Tibial artery (tissue), 4 donors: ENCODE measurements at regions not wholly inside any gene's neighbourhood (a gene's known extent, or its start where the extent isn't known, plus 50 kb on each side); places are given as distances from the start of the nearest gene placed in this dataset.

Experiments
- DNase-seq, 2 donors: peaks; one replicate each; pipeline ENCODE4 v3.0.0-alpha.2; 2019
- H3K27ac ChIP-seq, 2 donors: fragments of 200-600 bp; sonication (generic) in 1 of 2; 1 replicate in 1 of 2; 2 replicates in 1 of 2; pipeline ENCODE4 v1.5.1; 2018 to 2019; ENCODE audit warnings: mild to moderate bottlenecking in 1 of 2
- H3K27me3 ChIP-seq, 2 donors: fragments of 200-600 bp; sonication (generic) in 1 of 2; one replicate each; pipeline versions ENCODE4 v1.5.1 to v1.6.0; 2016 to 2019
- H3K36me3 ChIP-seq, 3 donors: fragments of 200-600 bp; sonication (generic) in 2 of 3; one replicate each; pipeline ENCODE4 v1.5.1; 2016 to 2019; ENCODE audit warnings: mild to moderate bottlenecking in 2 of 3
- H3K4me1 ChIP-seq, 4 donors: fragments of 200-600 bp; sonication (generic) in 2 of 4; 1 replicate in 3 of 4; 2 replicates in 1 of 4; pipeline ENCODE4 v1.5.1; 2016 to 2019
- H3K4me3 ChIP-seq, 2 donors: fragments of 200-600 bp; sonication (generic) in 1 of 2; 1 replicate in 1 of 2; 2 replicates in 1 of 2; pipeline ENCODE4 v1.5.1; 2018 to 2019; ENCODE audit warnings: mild to moderate bottlenecking in 2 of 2
- H3K9me3 ChIP-seq, 3 donors: fragments of 200-600 bp; sonication (generic) in 1 of 3; one replicate each; pipeline ENCODE4 v1.5.1; 2016 to 2019
- intact Hi-C: fragments of 100-400 bp; cut with DNase I; formaldehyde crosslinking; loops from one replicate; pipeline ENCODE4 v1.15.0; 2023; ENCODE audit warnings: low total_unique reads
- TF ChIP-seq, protein P1 (sequence below), 2 experiments: fragments of 200-600 bp in 1 of 2; fragments of 450-650 bp in 1 of 2; IDR thresholded peaks; one replicate each; pipeline ENCODE4 v1.5.1; 2017 to 2019; ENCODE audit warnings: antibody characterized with exemption in 2 of 2, mild to moderate bottlenecking in 1 of 2, moderate library complexity in 1 of 2

GRCh38 chr13:54627646-54628372, 1599.2 kb downstream of the OLFM4 start:
- intact Hi-C loops, result no loop called here
- DNase-seq, result no peak
- no peaks in the 10 kb centered on the region for H3K9me3 ChIP-seq
- no peak overlapping the region for H3K27ac ChIP-seq
- no peaks in the 10 kb centered on the region for H3K27me3 ChIP-seq
- TF ChIP-seq, protein P1, sequence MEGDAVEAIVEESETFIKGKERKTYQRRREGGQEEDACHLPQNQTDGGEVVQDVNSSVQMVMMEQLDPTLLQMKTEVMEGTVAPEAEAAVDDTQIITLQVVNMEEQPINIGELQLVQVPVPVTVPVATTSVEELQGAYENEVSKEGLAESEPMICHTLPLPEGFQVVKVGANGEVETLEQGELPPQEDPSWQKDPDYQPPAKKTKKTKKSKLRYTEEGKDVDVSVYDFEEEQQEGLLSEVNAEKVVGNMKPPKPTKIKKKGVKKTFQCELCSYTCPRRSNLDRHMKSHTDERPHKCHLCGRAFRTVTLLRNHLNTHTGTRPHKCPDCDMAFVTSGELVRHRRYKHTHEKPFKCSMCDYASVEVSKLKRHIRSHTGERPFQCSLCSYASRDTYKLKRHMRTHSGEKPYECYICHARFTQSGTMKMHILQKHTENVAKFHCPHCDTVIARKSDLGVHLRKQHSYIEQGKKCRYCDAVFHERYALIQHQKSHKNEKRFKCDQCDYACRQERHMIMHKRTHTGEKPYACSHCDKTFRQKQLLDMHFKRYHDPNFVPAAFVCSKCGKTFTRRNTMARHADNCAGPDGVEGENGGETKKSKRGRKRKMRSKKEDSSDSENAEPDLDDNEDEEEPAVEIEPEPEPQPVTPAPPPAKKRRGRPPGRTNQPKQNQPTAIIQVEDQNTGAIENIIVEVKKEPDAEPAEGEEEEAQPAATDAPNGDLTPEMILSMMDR (IDR thresholded peaks at IDR 0.05), result no peak
- no peaks in the 10 kb centered on the region for H3K36me3 ChIP-seq
- H3K4me3 ChIP-seq, result no peak overlapping the region
- no peaks in the 10 kb centered on the region for H3K4me1 ChIP-seq

DNA sequence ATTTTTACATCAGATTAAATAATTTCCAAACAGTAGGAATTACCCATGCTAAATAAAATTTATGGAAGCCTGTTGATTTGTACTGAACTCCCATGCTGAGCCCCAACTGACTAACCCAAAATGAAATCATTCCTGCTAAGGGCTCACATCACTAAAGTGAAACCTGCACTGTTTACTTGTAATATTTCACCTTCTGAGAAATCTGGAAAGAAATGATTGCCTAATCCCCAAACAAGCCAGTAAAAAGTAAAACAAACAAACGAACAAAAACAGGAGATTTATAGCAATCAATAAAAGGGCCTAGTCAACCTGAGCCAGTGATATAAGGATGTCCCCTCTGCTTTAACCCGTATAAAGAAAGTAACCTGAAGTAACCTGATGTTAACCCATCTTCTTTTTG, 1599.8 kb downstream of the OLFM4 start:
- TF ChIP-seq, protein P1 (IDR thresholded peaks at IDR 0.05), result no peak
- Histone ChIP-seq H3K4me3 (no peak overlapping the region), H3K27ac (no peak overlapping the region), H3K9me3 (no peaks in the 10 kb centered on the region), H3K4me1 (no peaks in the 10 kb centered on the region), H3K27me3 (no peaks in the 10 kb centered on the region), H3K36me3 (no peaks in the 10 kb centered on the region)
- DNase-seq, result no peak
- intact Hi-C loops, result no loop called here

DNA sequence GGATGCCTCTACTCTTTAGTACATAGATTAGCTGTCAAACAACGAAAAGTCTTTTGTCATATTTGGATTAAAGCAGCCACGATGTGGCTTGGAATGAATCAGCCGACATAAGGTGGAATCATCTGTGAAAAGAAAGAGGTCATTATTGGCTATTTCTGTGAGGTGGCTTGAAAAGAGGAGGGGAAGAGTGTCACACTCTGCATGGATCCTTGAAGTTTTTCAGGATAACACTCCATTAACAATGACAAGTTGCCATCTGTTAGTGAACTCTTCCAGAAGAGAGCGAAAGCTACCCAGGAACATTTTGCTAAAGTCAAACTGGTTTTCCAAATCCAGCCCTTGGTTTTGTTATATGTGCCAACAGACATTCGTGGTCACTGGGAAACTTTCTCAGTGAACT, 1604.8 kb downstream of the OLFM4 start:
- Histone ChIP-seq H3K36me3 (no peaks in the 10 kb centered on the region), H3K27me3 (no peaks in the 10 kb centered on the region), H3K4me1 (no peaks in the 10 kb centered on the region), H3K27ac (no peak overlapping the region), H3K9me3 (no peaks in the 10 kb centered on the region), H3K4me3 (no peak overlapping the region)
- TF ChIP-seq, protein P1 (IDR thresholded peaks at IDR 0.05), result no peak
- intact Hi-C loops, result no loop called here
- DNase-seq, result no peak

DNA sequence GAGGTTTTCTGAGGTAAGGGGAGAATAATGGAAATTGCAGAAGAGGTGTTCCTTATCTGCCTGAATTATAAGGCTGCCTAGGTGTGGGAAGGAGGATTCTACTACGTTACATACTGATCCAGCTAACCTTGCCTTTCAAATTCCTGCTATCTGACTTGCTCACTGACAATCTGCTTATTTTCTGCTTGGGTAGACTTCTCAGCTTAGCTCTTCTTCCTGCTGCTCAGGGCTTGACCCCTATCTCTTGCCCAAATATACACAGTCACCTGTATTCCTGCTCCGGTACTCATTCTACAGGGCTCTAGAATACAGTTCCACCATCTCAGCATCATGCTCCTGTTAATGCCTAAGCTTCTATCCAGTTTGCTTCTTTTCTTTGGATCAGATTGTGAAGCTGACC, 1607.6 kb downstream of the OLFM4 start:
- no peak overlapping the region for H3K4me3 ChIP-seq
- TF ChIP-seq, protein P1 (IDR thresholded peaks at IDR 0.05), result no peak
- H3K27me3 ChIP-seq, result no peaks in the 10 kb centered on the region
- no peak for DNase-seq
- H3K36me3 ChIP-seq, result no peaks in the 10 kb centered on the region
- no peak overlapping the region for H3K27ac ChIP-seq
- intact Hi-C loops, result no loop called here
- no peaks in the 10 kb centered on the region for H3K4me1 ChIP-seq
- H3K9me3 ChIP-seq, result no peaks in the 10 kb centered on the region

DNA sequence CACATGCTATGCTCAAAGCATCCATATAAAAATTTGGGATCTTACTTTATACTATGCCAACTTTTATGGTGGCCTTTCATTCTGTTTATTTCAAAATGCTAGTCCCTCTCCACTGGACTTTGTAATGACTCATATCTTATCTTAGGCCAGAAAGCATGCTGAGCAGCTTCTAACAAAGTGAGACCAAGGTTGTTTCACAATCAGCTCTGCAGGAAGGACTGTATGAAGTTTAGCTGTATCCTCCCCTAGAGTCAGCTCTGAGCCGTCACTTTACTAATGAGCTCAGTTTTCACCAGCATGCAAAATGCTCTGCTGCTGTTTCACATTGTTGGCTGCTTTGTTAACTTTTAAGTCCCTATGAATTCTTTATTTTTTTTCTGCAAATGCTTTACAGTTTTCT, 1608.8 kb downstream of the OLFM4 start:
- Histone ChIP-seq H3K4me3 (no peak overlapping the region), H3K27ac (no peak overlapping the region), H3K36me3 (no peaks in the 10 kb centered on the region), H3K4me1 (no peaks in the 10 kb centered on the region), H3K27me3 (no peaks in the 10 kb centered on the region), H3K9me3 (no peaks in the 10 kb centered on the region)
- intact Hi-C loops, result no loop called here
- no peak for DNase-seq
- TF ChIP-seq, protein P1 (IDR thresholded peaks at IDR 0.05), result no peak

GRCh38 chr13:54640719-54641118, 1612.1 kb downstream of the OLFM4 start:
- no peak overlapping the region for H3K27ac ChIP-seq
- DNase-seq, result no peak
- H3K4me3 ChIP-seq, result no peak overlapping the region
- intact Hi-C loops, result no loop called here
- no peaks in the 10 kb centered on the region for H3K27me3 ChIP-seq
- TF ChIP-seq, protein P1 (IDR thresholded peaks at IDR 0.05), result no peak
- no peaks in the 10 kb centered on the region for H3K9me3 ChIP-seq
- no peaks in the 10 kb centered on the region for H3K36me3 ChIP-seq
- H3K4me1 ChIP-seq, result no peaks in the 10 kb centered on the region
